Left colon (tissue), 2 donors: ENCODE measurements at regions not wholly inside any gene's neighbourhood (a gene's known extent, or its start where the extent isn't known, plus 50 kb on each side); places are given as distances from the start of the nearest gene placed in this dataset.

Experiments
- ATAC-seq: fragments of 200-7000 bp; cut with Tn5 transposase; one replicate; pipeline ENCODE4 v1.9.1; 2020; ENCODE audit warnings: mild to moderate bottlenecking, moderate library complexity
- DNase-seq, 2 donors: peaks; one replicate each; pipeline ENCODE4 v3.0.0-alpha.2; 2020
- intact Hi-C, 2 donors: fragments of 100-400 bp; cut with DNase I in 1 of 2; cut with micrococcal nuclease in 1 of 2; formaldehyde crosslinking; loops; one replicate each; pipeline versions ENCODE4 v1.11.2 to v1.14.0; 2022; cut with DNase I, micrococcal nuclease
- donor health status: DM: no; HTN: no; CAD: no.
- donor health status: DM: yes; HTN: yes; CAD: no.

DNA sequence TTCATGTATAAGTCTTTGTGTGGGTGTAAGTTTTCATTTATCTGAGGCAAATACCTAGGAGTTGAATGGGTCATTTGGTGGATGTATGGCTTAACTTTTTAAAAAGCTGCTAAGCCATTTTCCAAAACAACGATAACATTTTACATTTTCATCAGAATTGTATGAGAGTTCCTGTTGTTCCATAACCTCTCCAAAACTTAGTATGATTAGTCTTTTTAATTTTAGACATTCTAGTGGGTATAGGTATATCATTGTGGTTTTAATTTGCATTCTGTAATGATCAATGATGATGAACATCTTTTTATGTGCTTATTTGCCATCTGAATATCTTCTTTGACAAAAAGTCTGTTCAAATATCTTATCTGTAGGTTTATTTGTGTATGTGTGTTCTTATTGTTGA is 74.4 kb upstream of the UGP2 start:
- intact Hi-C loops, result no loop called here
- no peak for DNase-seq
- no peak for ATAC-seq

DNA sequence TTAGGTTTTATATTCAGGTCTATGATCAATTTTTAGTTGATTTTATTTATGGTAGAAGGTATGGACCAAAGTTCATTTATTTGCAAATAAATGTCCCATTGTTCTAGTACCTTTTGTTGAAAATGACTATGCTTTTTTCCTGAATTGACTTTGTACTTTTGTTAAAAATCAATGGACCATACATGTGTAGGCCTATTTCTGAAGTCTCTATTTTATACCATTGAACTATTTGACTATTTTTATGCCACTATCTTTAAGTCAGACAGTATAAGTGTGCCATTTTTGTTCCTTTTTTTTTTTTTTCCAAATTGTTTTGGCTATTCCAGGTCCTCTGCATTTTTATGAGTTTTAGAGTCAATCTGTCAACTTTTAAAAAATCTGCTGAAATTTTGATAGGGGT is 73.6 kb upstream of the UGP2 start:
- no peak for ATAC-seq
- intact Hi-C loops, result no loop called here
- DNase-seq, result no peak

DNA sequence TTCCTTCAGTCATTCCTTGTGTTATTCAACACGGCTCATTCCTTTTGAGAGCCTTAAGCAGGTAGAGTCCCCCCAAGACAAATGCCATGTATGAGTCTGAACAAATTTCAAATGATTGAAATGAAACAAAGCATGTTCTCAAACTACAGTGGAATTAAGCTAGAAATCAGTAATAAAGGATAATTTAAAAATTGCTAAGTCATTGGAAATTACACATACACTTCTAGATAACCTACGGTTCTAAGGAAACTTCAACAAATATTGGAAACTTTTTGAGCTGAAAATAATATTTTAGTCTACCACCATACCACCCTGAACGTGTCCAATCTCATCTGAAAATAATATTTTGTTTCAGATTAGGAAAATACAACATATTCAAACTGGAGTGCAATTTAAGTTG is 71.8 kb upstream of the UGP2 start:
- intact Hi-C loops, result no loop called here
- DNase-seq (no peak), ATAC-seq (no peak)

DNA sequence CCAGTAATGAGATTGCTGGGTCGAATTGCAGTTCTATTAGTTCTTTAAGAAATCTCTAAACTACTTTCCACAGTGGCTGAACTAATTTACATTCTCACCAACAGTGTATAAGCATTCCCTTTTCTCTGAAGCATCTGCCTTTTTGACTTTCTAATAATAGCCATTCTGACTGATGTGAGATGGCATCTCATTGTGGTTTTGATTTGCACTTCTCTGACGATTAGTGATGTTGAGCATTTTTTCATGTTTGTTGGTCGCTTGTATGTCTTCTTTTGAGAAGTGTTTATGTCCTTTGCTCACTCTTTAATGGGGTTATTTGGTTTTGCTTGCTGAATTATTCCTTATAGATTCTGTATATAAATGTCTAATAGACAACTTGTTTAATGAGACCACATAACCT is 69.6 kb upstream of the UGP2 start:
- DNase-seq (no peak), ATAC-seq (no peak)
- intact Hi-C loops, result no loop called here

DNA sequence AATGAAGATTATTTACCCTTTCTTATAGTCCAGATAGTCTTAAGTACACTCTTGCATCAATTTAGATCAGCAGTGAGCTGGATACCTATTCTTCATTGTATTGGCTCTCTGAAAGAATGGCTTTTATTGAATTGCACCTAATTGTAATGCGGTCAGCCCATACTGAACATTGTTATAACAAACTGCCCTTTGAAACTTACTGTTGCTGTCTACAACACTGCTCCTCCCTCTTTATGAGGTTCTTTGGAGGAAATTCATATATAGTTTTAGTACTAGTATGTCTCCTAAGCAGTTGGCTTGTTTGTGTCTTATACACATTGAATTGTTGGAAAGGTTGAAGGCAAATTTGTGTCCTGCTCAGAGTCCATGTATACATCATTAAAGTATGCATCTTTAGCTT is 66.5 kb upstream of the UGP2 start:
- DNase-seq (no peak), ATAC-seq (peak; percentile 91)
- intact Hi-C loops, result no loop called here

DNA sequence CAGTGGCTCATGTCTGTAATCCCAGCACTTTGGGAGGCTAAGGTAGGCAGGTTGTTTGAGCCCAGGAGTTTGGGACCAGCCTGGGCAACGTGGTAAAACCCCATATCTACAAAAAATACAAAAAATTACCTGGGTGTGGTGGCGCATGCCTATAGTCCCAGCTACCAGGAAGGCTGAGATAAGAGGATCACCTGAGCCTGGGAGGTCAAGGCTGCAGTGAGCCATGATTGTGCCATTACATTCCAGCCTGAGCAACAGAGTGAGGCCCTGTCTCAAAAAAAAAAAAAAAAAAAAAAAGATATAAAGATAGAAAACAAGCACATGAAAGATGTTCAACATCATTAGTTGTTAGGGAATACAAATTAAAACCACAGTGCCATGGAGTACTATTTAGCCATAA is 65.3 kb upstream of the UGP2 start:
- ATAC-seq, result peak; percentile 27
- no peak for DNase-seq
- intact Hi-C loops, result no loop called here

DNA sequence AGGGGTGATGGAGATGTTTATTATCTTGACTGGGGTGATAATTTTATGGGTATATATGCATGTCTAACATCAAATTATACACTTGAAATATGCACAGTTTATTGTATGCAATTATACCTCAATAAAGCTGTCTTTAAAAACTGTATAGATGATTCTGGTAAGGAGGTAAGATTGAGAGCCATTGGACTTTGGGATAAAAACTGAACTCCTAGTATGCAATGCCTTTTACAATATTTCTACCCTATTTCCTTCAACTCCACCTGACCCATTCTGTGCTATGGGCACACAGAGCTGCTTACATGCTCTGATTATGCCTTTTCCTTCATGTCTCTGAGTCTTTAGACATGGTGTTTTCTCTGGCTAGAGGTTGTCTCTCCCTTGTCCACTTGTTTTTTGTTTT is 63.9 kb upstream of the UGP2 start:
- ATAC-seq, result peak; percentile 73
- intact Hi-C loops, result no loop called here
- no peak for DNase-seq

DNA sequence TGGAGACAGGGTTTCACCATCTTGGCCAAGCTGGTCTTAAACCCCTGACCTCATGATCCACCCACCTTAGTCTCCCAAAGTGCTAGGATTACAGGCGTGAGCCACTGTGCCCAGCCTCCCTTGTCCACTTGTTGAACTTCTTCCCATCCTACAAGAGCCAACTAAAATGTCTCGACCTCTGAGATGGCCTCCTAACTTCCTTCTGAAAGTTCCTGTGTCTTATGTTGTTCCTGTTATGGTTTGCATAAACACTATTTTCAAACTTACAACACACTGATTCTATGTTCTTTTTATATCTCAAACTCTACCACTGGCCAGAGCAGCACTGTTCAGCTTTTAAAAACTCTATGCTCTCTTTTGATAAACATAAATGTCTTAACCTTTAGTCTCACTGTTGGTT is 63.3 kb upstream of the UGP2 start:
- ATAC-seq, result no peak
- no peak for DNase-seq
- intact Hi-C loops, result no loop called here

DNA sequence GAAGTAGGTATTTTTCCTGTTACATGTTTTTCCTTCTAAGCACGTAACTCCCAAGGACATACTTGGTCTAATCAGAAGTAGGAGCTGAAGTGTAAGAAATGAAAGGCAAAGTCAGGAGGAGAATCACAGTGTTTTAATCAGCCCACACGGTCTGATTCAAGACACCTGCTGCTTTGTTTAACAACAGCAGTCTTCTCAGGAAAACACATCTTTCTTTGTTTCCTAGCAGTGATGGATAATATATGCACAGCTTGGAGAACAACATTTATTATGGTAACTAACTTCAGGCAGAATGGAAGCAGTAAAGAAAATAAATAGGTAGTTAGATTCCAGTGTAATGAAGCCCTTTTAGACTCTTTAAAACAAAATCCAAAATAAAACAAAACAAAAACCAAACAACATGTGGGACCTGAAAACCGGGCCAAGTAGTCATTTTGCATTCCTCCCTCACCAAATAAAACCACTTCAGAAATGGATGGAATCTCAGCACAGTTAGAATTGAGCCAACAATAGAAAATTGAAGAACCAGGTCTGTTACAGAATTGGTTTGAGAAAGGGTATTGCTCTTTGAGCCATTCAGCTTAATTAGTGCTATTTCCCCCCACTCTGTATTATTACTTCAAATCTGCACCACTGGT is 61.1 kb upstream of the UGP2 start:
- intact Hi-C loops, result no loop called here
- DNase-seq, result no peak
- ATAC-seq, result no peak

DNA sequence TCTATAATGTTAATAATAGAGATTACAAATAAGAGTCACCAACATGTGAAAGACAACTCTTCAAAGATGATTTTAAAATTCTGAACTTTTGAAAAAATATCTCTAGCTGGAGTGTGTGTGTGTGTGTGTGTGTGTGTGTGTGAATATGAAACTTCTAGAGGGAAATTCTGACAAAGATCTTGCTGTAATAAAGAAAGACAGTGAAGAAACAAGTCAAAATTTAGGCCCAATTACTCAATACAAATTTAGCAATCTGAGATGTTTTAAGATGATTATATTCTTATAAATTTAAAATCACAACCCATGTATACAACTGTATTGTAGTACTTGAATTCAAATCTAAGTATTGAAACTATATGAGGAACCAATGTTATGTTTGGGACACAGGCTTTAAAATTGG is 57.2 kb upstream of the UGP2 start:
- DNase-seq (no peak), ATAC-seq (no peak)
- intact Hi-C loops, result no loop called here

DNA sequence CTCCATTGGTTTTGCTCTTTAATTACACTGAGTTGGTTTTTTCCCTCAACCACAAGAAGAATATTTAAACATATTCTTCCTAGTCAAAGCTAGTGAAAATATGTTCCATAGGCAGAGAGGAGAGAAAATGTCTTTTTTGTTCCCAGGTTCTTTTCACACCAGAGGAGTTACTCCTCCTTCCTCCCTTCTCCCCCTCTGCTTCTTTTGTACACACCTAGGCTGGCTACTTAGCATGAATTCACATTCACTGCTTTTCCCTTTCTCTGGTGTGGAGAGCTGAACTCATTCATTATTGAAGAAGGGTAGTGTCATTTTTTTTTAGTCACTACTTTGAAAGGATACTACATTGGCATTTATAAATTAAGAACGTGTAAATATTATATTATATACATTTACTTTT is 56.6 kb upstream of the UGP2 start:
- ATAC-seq, result no peak
- no peak for DNase-seq
- intact Hi-C loops, result no loop called here

DNA sequence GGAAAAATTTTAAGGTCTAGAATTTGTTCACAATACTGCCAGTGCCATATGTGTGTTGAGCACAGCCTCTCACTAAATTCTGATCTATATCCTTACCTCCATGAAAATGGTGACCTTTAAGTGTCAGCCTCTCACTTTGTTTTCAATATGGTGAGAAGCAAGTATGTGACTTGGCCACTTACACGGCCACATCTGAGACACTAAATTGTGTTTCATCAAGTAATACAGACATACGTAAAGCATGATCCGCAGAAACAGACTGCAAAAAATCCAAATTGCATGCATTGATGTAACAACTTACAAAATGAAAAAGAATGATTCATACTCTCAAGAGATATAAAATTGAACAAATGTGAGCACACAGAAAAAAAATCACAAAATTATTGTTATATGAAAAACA is 55.2 kb upstream of the UGP2 start:
- intact Hi-C loops, result no loop called here
- ATAC-seq (no peak), DNase-seq (no peak)

DNA sequence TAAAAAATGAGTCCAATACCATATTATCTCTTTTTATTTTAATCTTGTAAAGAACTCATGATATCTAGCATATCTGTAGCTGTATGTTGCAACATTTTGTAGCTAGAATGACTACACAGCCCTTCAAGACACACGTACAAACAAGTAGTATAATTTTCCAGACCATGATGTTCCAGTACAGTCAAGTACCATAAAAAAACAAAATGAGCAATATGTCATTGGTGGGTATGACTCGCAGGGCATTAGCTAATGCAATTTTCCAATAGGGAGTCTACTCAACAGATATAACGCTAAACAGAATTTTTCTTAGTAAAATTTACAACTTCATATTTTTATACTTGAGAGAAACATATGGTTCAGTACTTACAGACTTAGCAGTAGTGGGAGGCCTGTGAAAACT is 53.6 kb upstream of the UGP2 start:
- no peak for ATAC-seq
- intact Hi-C loops, result no loop called here
- no peak for DNase-seq

DNA sequence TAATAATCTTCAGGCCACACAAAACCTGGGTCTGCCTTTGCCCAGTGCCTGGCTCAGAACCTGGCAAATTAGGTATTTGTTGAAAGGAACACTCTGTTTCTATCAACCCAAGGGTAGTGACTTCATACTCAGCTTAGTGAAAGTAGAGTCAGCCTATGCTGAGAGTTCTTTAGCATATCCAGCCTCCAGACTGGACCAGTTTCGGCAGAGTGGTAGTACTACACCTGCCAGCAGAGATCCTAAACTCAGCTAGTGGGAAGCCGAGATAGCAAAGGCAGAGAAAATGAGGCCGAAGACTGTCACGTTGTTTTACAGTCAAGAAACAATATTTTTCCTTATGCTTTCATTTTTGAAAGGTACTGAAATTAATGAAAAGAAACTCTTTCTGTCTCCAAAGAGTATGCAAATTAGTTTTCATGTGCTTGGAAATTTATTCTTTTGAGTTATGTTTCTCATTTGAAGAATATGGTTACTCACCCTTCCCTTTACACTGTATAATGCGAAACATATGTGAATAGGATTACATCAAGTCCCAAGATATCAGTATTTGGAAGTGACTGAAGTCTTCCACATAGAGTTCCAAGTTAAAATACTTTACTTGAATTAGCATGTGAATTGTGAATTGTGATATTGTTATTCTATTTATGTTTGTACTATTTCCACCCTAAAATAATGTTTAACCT is 52.2 kb upstream of the UGP2 start:
- DNase-seq (no peak), ATAC-seq (no peak)
- intact Hi-C loops, result no loop called here

DNA sequence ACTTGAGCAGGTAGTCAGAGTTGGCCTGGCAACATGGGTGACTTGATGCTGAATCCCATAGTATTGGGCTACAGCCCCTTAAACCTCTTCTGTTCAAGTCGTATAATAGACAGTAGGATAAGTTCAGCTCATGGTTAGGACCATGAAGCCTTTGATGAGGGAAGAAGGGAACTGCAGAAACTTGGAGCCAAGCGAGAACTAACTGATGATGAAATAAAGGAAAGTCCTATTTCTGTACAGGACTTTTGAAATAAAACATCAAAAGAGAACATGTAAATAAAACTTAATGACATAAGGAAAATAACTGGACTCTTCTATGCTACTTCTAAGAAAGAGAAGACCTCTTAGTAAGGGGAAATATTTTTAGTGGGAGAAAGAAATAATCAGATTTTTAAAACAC is 51.2 kb upstream of the UGP2 start:
- intact Hi-C loops, result no loop called here

DNA sequence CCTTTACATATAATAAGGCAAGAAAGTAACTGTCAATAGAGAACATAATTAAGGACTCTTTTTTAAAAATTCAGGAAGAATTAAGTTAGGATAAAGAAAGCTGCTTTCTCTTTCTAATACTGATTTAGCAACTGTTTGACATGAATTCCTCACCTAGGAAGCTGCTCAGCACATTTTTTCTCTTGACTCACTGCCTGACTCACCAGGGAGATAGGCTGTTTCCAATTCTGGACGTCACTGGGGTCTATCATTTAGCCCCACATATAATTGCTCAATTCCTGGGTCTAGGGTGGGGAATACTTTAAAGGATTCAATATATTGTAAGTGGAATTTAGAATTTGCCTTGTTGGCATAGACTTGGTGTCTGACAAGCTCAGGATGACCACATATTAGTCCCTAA is 50.8 kb upstream of the UGP2 start:
- ATAC-seq, result no peak
- intact Hi-C loops, result no loop called here
- no peak for DNase-seq

More for the DNA sequence above, 51.2 kb upstream of the UGP2 start:
- no peak for DNase-seq
- ATAC-seq, result no peak

DNA sequence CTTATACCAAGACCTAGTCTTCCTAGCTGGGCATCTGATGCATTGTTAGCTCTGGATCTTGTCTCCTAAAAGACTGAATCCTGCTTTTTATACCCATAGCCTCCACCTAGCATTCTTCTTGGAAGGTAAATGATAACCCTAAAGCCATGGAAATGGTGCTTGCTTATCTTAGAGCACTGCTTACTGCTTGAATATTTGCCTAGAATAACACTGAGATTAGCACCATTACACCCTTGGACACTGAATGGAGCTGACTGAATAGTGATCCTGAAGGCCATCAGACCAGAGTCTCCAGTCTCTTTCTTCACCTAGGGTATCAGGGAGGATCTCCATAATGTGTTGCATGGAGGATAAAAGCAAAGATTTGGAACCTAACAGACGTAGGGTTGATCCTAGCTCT is 50.3 kb upstream of the UGP2 start:
- ATAC-seq, result no peak
- intact Hi-C loops, result no loop called here

More for the DNA sequence above, 50.3 kb upstream of the UGP2 start:
- DNase-seq, result no peak
